H9 (cell line): ENCODE measurements at regions not wholly inside any gene's neighbourhood (a gene's known extent, or its start where the extent isn't known, plus 50 kb on each side); places are given as distances from the start of the nearest gene placed in this dataset.

ENCODE experiments used
- DNase-seq: peaks from one replicate; pipeline ENCODE4 v3.0.0-alpha.2; 2017
- H2AFZ ChIP-seq: one replicate; pipeline ENCODE4 v1.6.1; 2013; ENCODE audit warnings: mild to moderate bottlenecking, low read length, control low read depth, moderate library complexity
- H2AK5ac ChIP-seq: 2 replicates; pipeline ENCODE4 v1.6.1; 2013; ENCODE audit warnings: low read length, control low read depth, mixed read lengths; ENCODE audit not compliant: insufficient read length
- H2BK120ac ChIP-seq: one replicate; pipeline ENCODE4 v1.6.1; 2013; ENCODE audit warnings: low read depth, mild to moderate bottlenecking, low read length, control low read depth, inconsistent platforms; ENCODE audit not compliant: poor library complexity, severe bottlenecking
- H2BK12ac ChIP-seq: 2 replicates; pipeline ENCODE4 v1.6.1; 2013; ENCODE audit warnings: low read length, control low read depth, mixed read lengths, low read depth; ENCODE audit not compliant: insufficient read length
- H2BK15ac ChIP-seq: 2 replicates; pipeline ENCODE4 v1.6.1; 2013; ENCODE audit warnings: low read depth, low read length, control low read depth
- H2BK20ac ChIP-seq: one replicate; pipeline ENCODE4 v1.6.1; 2013; ENCODE audit warnings: low read depth, mild to moderate bottlenecking, low read length, control low read depth, inconsistent platforms; ENCODE audit not compliant: poor library complexity, severe bottlenecking
- H2BK5ac ChIP-seq: 2 replicates; pipeline ENCODE4 v1.6.1; 2013; ENCODE audit warnings: low read length, control low read depth, mixed read lengths; ENCODE audit not compliant: insufficient read length
- H3K14ac ChIP-seq: 2 replicates; pipeline ENCODE4 v1.6.1; 2013; ENCODE audit warnings: low read length, control low read depth; ENCODE audit not compliant: insufficient read depth
- H3K18ac ChIP-seq: 2 replicates; pipeline ENCODE4 v1.6.1; 2013; ENCODE audit warnings: low read depth, mild to moderate bottlenecking, mixed read lengths, low read length, control low read depth; ENCODE audit not compliant: insufficient read length
- H3K23ac ChIP-seq: 2 replicates; pipeline ENCODE4 v1.6.1; 2013; ENCODE audit warnings: low read length, control low read depth, mixed read lengths, low read depth; ENCODE audit not compliant: insufficient read length
- H3K23me2 ChIP-seq: 2 replicates; pipeline ENCODE4 v1.6.1; 2013; ENCODE audit warnings: low read depth, mild to moderate bottlenecking, mixed read lengths, low read length, control low read depth; ENCODE audit not compliant: insufficient read length, poor library complexity, severe bottlenecking
- H3K27ac ChIP-seq: 2 replicates; pipeline ENCODE4 v1.5.1; 2013; ENCODE audit warnings: low read length, control low read depth, mixed read lengths, low read depth; ENCODE audit not compliant: insufficient read length
- H3K27me3 ChIP-seq: 2 replicates; pipeline ENCODE4 v1.6.1; 2013; ENCODE audit warnings: low read length, control low read depth, inconsistent platforms; ENCODE audit not compliant: insufficient read depth
- H3K4ac ChIP-seq: 2 replicates; pipeline ENCODE4 v1.6.1; 2013; ENCODE audit warnings: low read depth, mild to moderate bottlenecking, control low read depth, inconsistent platforms, low read length, moderate library complexity
- H3K4me1 ChIP-seq: 2 replicates; pipeline ENCODE4 v1.6.1; 2013; ENCODE audit warnings: low read length, control low read depth, inconsistent platforms; ENCODE audit not compliant: insufficient read depth
- H3K4me2 ChIP-seq: 2 replicates; pipeline ENCODE4 v1.6.1; 2013; ENCODE audit warnings: low read length, control low read depth, mixed read lengths; ENCODE audit not compliant: insufficient read length, insufficient read depth
- H3K56ac ChIP-seq: 2 replicates; pipeline ENCODE4 v1.6.1; 2013; ENCODE audit warnings: low read depth, mild to moderate bottlenecking, mixed read lengths, low read length, control low read depth; ENCODE audit not compliant: insufficient read length
- H3K79me1 ChIP-seq: 2 replicates; pipeline ENCODE4 v1.6.1; 2013; ENCODE audit warnings: low read depth, mild to moderate bottlenecking, moderate library complexity, low read length, control low read depth, inconsistent platforms; ENCODE audit not compliant: insufficient read depth, poor library complexity, severe bottlenecking
- H3K79me2 ChIP-seq: 2 replicates; pipeline ENCODE4 v1.6.1; 2013; ENCODE audit warnings: low read length, control low read depth, inconsistent platforms; ENCODE audit not compliant: insufficient read depth
- H3K9ac ChIP-seq: 2 replicates; pipeline ENCODE4 v1.6.1; 2013; ENCODE audit warnings: low read length, control low read depth, mixed read lengths; ENCODE audit not compliant: insufficient read length; ENCODE audit errors: extremely low read depth
- H3K9me3 ChIP-seq: one replicate; pipeline ENCODE4 v1.6.1; 2013; ENCODE audit warnings: low read depth, low read length, inconsistent platforms; ENCODE audit not compliant: control insufficient read depth
- H3T11ph ChIP-seq: one replicate; pipeline ENCODE4 v1.6.1; 2013; ENCODE audit warnings: mild to moderate bottlenecking, low read length, control low read depth, inconsistent platforms
- H4K20me1 ChIP-seq: one replicate; pipeline ENCODE4 v1.6.1; 2013; ENCODE audit not compliant: control insufficient read depth, insufficient read length, insufficient read depth
- H4K5ac ChIP-seq: 2 replicates; pipeline ENCODE4 v1.6.1; 2013; ENCODE audit warnings: low read depth, mild to moderate bottlenecking, mixed read lengths, low read length, control low read depth; ENCODE audit not compliant: insufficient read length
- H4K8ac ChIP-seq: replicated peaks from 2 replicates; pipeline ENCODE4 v1.6.1; 2013; ENCODE audit warnings: low read length, control low read depth, mixed read lengths, low read depth; ENCODE audit not compliant: insufficient read length
- H4K91ac ChIP-seq: 2 replicates; pipeline ENCODE4 v1.6.1; 2013; ENCODE audit warnings: low read depth, mild to moderate bottlenecking, moderate library complexity, mixed read lengths, low read length, control low read depth; ENCODE audit not compliant: insufficient read length
- H3K27ac Mint-ChIP-seq, 3 experiments: 2 replicates in 2 of 3; 3 replicates in 1 of 3; pipeline ENCODE4 v1.8.0; 2020 to 2021; ENCODE audit warnings: mixed read lengths in 3 of 3, mild to moderate bottlenecking in 1 of 3, moderate library complexity in 1 of 3
- H3K27me3 Mint-ChIP-seq: 2 replicates; pipeline ENCODE4 v1.8.0; 2021; ENCODE audit warnings: low read depth, mild to moderate bottlenecking, moderate library complexity, mixed read lengths
- H3K36me3 Mint-ChIP-seq, 3 experiments: 2 replicates in 2 of 3; 3 replicates in 1 of 3; pipeline ENCODE4 v1.8.0; 2020 to 2021; ENCODE audit warnings: low read depth in 3 of 3, mixed read lengths in 3 of 3; ENCODE audit not compliant: insufficient read depth in 1 of 3
- H3K4me1 Mint-ChIP-seq, 2 experiments: 2 replicates each; pipeline ENCODE4 v1.8.0; 2020; ENCODE audit warnings: mixed read lengths in 2 of 2
- H3K4me3 Mint-ChIP-seq, 2 experiments: 2 replicates in 1 of 2; 3 replicates in 1 of 2; pipeline ENCODE4 v1.8.0; 2020 to 2021; ENCODE audit warnings: mild to moderate bottlenecking in 2 of 2, mixed read lengths in 2 of 2, moderate library complexity in 1 of 2
- H3K9me3 Mint-ChIP-seq, 2 experiments: 2 replicates in 1 of 2; 3 replicates in 1 of 2; pipeline ENCODE4 v1.8.0; 2020; ENCODE audit warnings: mild to moderate bottlenecking in 2 of 2, mixed read lengths in 2 of 2, moderate library complexity in 1 of 2
- WGBS: extraction: QIAGEN DNeasy Blood & Tissue Kit; methylation state at CpG from one replicate; pipeline ENCODE4 v1.1.7; 2013; ENCODE audit warnings: missing lambda C conversion rate, low lambda C conversion rate, mixed read lengths; ENCODE audit not compliant: insufficient read length; ENCODE audit errors: extremely low coverage; 5-methylcytosine and 5-hydroxymethylcytosine counted together
- TF ChIP-seq, protein P1 (sequence below): fragments of 200-600 bp; sonication (generic); conservative IDR thresholded peaks from 3 replicates; pipeline ENCODE4 v1.8.0; 2021; ENCODE audit warnings: antibody characterized with exemption, mild to moderate bottlenecking

- Mint-ChIP-seq H3K9me3 (no peaks in the 10 kb centered on the region), H3K4me1 (peaks cover 17 to 18% of the 10 kb centered on the region in 2 experiments), H3K27me3 (no peaks in the 10 kb centered on the region; the same call in 1 of the 2 replicates), H3K27ac (peak overlapping the region in 1 of 3 experiments; percentile 19; a peak in 3 of 7 replicates), H3K36me3 (no peaks in the 10 kb centered on the region; a peak in 1 of 7 replicates), H3K4me3 (no peak overlapping the region)
- no peak overlapping the region for H2AFZ ChIP-seq
- no peak overlapping the region for H3K27ac ChIP-seq
- WGBS: no CpG with 5 or more reads among the region's 2 CpGs
- no peak overlapping the region for H2BK12ac ChIP-seq
- no peaks in the 10 kb centered on the region for H3K9me3 ChIP-seq
- no peak overlapping the region for H3K9ac ChIP-seq
- H3K79me1 ChIP-seq: no peaks in the 10 kb centered on the region
- no peaks in the 10 kb centered on the region for H3K4me1 ChIP-seq
- no peak overlapping the region for H4K8ac ChIP-seq
- DNase-seq: no peak
- H3T11ph ChIP-seq: no peak overlapping the region
- no peak overlapping the region for H4K91ac ChIP-seq
- H2AK5ac ChIP-seq: no peak overlapping the region
- H3K4ac ChIP-seq: no peak overlapping the region
- H3K27me3 ChIP-seq: no peaks in the 10 kb centered on the region
- H3K4me2 ChIP-seq: no peak overlapping the region
- no peak overlapping the region for H3K56ac ChIP-seq
- H3K18ac ChIP-seq: no peak overlapping the region
- H3K23me2 ChIP-seq: no peaks in the 10 kb centered on the region
- H2BK20ac ChIP-seq: no peak overlapping the region
- H4K5ac ChIP-seq: no peak overlapping the region
- H2BK120ac ChIP-seq: no peak overlapping the region
- H3K23ac ChIP-seq: no peak overlapping the region
- H3K79me2 ChIP-seq: no peaks in the 10 kb centered on the region
- TF ChIP-seq, protein P1, sequence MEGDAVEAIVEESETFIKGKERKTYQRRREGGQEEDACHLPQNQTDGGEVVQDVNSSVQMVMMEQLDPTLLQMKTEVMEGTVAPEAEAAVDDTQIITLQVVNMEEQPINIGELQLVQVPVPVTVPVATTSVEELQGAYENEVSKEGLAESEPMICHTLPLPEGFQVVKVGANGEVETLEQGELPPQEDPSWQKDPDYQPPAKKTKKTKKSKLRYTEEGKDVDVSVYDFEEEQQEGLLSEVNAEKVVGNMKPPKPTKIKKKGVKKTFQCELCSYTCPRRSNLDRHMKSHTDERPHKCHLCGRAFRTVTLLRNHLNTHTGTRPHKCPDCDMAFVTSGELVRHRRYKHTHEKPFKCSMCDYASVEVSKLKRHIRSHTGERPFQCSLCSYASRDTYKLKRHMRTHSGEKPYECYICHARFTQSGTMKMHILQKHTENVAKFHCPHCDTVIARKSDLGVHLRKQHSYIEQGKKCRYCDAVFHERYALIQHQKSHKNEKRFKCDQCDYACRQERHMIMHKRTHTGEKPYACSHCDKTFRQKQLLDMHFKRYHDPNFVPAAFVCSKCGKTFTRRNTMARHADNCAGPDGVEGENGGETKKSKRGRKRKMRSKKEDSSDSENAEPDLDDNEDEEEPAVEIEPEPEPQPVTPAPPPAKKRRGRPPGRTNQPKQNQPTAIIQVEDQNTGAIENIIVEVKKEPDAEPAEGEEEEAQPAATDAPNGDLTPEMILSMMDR: no peak
- H4K20me1 ChIP-seq: no peaks in the 10 kb centered on the region
- no peak overlapping the region for H3K14ac ChIP-seq
- H2BK5ac ChIP-seq: no peak overlapping the region
- H2BK15ac ChIP-seq: no peak overlapping the region
Observed at GRCh38 chr2:175620106-175620505, 382.0 kb downstream of the LNPK start.
